ENCODE measurements at regions not wholly inside any gene's neighbourhood (a gene's known extent, or its start where the extent isn't known, plus 50 kb on each side); places are given as distances from the start of the nearest gene placed in this dataset.

GRCh38 chr18:2312440-2312839 lies 258.9 kb downstream of the METTL4 start:
- Histone ChIP-seq H3K36me3 (ENCODE audit: control insufficient read depth, insufficient read depth, low read length) (no peaks in the 10 kb centered on the region), H3K9me3 (ENCODE audit: control insufficient read depth, low read length) (no peaks in the 10 kb centered on the region), H3K27ac (ENCODE audit: insufficient read depth, low read depth, low read length, poor library complexity, severe bottlenecking) (no peak overlapping the region), H3K4me3 (ENCODE audit: insufficient read depth, low read depth, low read length) (no peak overlapping the region), H3K27me3 (ENCODE audit: control insufficient read depth, insufficient read depth, low read length, poor library complexity, severe bottlenecking) (no peaks in the 10 kb centered on the region), H3K4me1 (ENCODE audit: control insufficient read depth, insufficient read depth, low read length) (no peaks in the 10 kb centered on the region)
- 90 to 93% methylated on average over 4 of the region's 4 CpGs for WGBS, 2 experiments

GRCh38 chr18:2313332-2313731 lies 258.0 kb downstream of the METTL4 start:
- 95 to 100% methylated on average over 3 of the region's 3 CpGs for WGBS, 2 experiments
- Histone ChIP-seq H3K27ac (ENCODE audit: insufficient read depth, low read depth, low read length, poor library complexity, severe bottlenecking) (no peak overlapping the region), H3K9me3 (ENCODE audit: control insufficient read depth, low read length) (no peaks in the 10 kb centered on the region), H3K4me1 (ENCODE audit: control insufficient read depth, insufficient read depth, low read length) (no peaks in the 10 kb centered on the region), H3K4me3 (ENCODE audit: insufficient read depth, low read depth, low read length) (no peak overlapping the region), H3K27me3 (ENCODE audit: control insufficient read depth, insufficient read depth, low read length, poor library complexity, severe bottlenecking) (no peaks in the 10 kb centered on the region), H3K36me3 (ENCODE audit: control insufficient read depth, insufficient read depth, low read length) (no peaks in the 10 kb centered on the region)

GRCh38 chr18:2316082-2316750 lies 255.1 kb downstream of the METTL4 start:
- WGBS, 2 experiments = 96% methylated on average over 2 of the region's 3 CpGs; no CpG with 5 or more reads in 1 of the 2 experiments
- Histone ChIP-seq H3K27ac (ENCODE audit: insufficient read depth, low read depth, low read length, poor library complexity, severe bottlenecking) (no peak overlapping the region), H3K9me3 (ENCODE audit: control insufficient read depth, low read length) (no peaks in the 10 kb centered on the region), H3K27me3 (ENCODE audit: control insufficient read depth, insufficient read depth, low read length, poor library complexity, severe bottlenecking) (no peaks in the 10 kb centered on the region), H3K4me1 (ENCODE audit: control insufficient read depth, insufficient read depth, low read length) (no peaks in the 10 kb centered on the region), H3K36me3 (ENCODE audit: control insufficient read depth, insufficient read depth, low read length) (no peaks in the 10 kb centered on the region), H3K4me3 (ENCODE audit: insufficient read depth, low read depth, low read length) (no peak overlapping the region)

- Histone ChIP-seq H3K27me3 (ENCODE audit: control insufficient read depth, insufficient read depth, low read length, poor library complexity, severe bottlenecking) (no peaks in the 10 kb centered on the region), H3K36me3 (ENCODE audit: control insufficient read depth, insufficient read depth, low read length) (no peaks in the 10 kb centered on the region), H3K4me1 (ENCODE audit: control insufficient read depth, insufficient read depth, low read length) (no peaks in the 10 kb centered on the region), H3K27ac (ENCODE audit: insufficient read depth, low read depth, low read length, poor library complexity, severe bottlenecking) (no peak overlapping the region), H3K9me3 (ENCODE audit: control insufficient read depth, low read length) (no peaks in the 10 kb centered on the region), H3K4me3 (ENCODE audit: insufficient read depth, low read depth, low read length) (no peak overlapping the region)
- 87 to 95% methylated on average over 3 of the region's 5 CpGs for WGBS, 2 experiments
These were observed 254.3 kb downstream of the METTL4 start for GRCh38 chr18:2316751-2317696.

- Histone ChIP-seq H3K27ac (ENCODE audit: insufficient read depth, low read depth, low read length, poor library complexity, severe bottlenecking) (no peak overlapping the region), H3K9me3 (ENCODE audit: control insufficient read depth, low read length) (no peaks in the 10 kb centered on the region), H3K4me1 (ENCODE audit: control insufficient read depth, insufficient read depth, low read length) (no peaks in the 10 kb centered on the region), H3K36me3 (ENCODE audit: control insufficient read depth, insufficient read depth, low read length) (no peaks in the 10 kb centered on the region), H3K4me3 (ENCODE audit: insufficient read depth, low read depth, low read length) (no peak overlapping the region), H3K27me3 (ENCODE audit: control insufficient read depth, insufficient read depth, low read length, poor library complexity, severe bottlenecking) (no peaks in the 10 kb centered on the region)
These were observed 246.8 kb downstream of the METTL4 start for GRCh38 chr18:2324459-2324858.

GRCh38 chr18:2325308-2325849 lies 245.9 kb downstream of the METTL4 start:
- H3K4me3 ChIP-seq (ENCODE audit: insufficient read depth, low read depth, low read length) = no peak overlapping the region
- no peaks in the 10 kb centered on the region for H3K4me1 ChIP-seq (ENCODE audit: control insufficient read depth, insufficient read depth, low read length)
- no peaks in the 10 kb centered on the region for H3K9me3 ChIP-seq (ENCODE audit: control insufficient read depth, low read length)
- WGBS, 2 experiments = 80 to 86% methylated on average over 4 of the region's 4 CpGs
- H3K27me3 ChIP-seq (ENCODE audit: control insufficient read depth, insufficient read depth, low read length, poor library complexity, severe bottlenecking) = no peaks in the 10 kb centered on the region
- H3K36me3 ChIP-seq (ENCODE audit: control insufficient read depth, insufficient read depth, low read length) = no peaks in the 10 kb centered on the region
- no peak overlapping the region for H3K27ac ChIP-seq (ENCODE audit: insufficient read depth, low read depth, low read length, poor library complexity, severe bottlenecking)

GRCh38 chr18:2325933-2326332 lies 245.4 kb downstream of the METTL4 start:
- Histone ChIP-seq H3K36me3 (ENCODE audit: control insufficient read depth, insufficient read depth, low read length) (no peaks in the 10 kb centered on the region), H3K4me1 (ENCODE audit: control insufficient read depth, insufficient read depth, low read length) (no peaks in the 10 kb centered on the region), H3K4me3 (ENCODE audit: insufficient read depth, low read depth, low read length) (no peak overlapping the region), H3K27ac (ENCODE audit: insufficient read depth, low read depth, low read length, poor library complexity, severe bottlenecking) (no peak overlapping the region), H3K27me3 (ENCODE audit: control insufficient read depth, insufficient read depth, low read length, poor library complexity, severe bottlenecking) (no peaks in the 10 kb centered on the region), H3K9me3 (ENCODE audit: control insufficient read depth, low read length) (no peaks in the 10 kb centered on the region)
- 94 to 97% methylated on average over 1 of the region's 1 CpG for WGBS, 2 experiments

- no peak overlapping the region for H3K4me3 ChIP-seq (ENCODE audit: insufficient read depth, low read depth, low read length)
- H3K4me1 ChIP-seq (ENCODE audit: control insufficient read depth, insufficient read depth, low read length) = no peaks in the 10 kb centered on the region
- no peak overlapping the region for H3K27ac ChIP-seq (ENCODE audit: insufficient read depth, low read depth, low read length, poor library complexity, severe bottlenecking)
- H3K9me3 ChIP-seq (ENCODE audit: control insufficient read depth, low read length) = no peaks in the 10 kb centered on the region
- no peaks in the 10 kb centered on the region for H3K36me3 ChIP-seq (ENCODE audit: control insufficient read depth, insufficient read depth, low read length)
- no peaks in the 10 kb centered on the region for H3K27me3 ChIP-seq (ENCODE audit: control insufficient read depth, insufficient read depth, low read length, poor library complexity, severe bottlenecking)
- WGBS, 2 experiments = 76 to 82% methylated on average over 6 of the region's 6 CpGs
These were observed 244.3 kb downstream of the METTL4 start for GRCh38 chr18:2326999-2327398.

- Histone ChIP-seq H3K9me3 (ENCODE audit: control insufficient read depth, low read length) (no peaks in the 10 kb centered on the region), H3K27ac (ENCODE audit: insufficient read depth, low read depth, low read length, poor library complexity, severe bottlenecking) (no peak overlapping the region), H3K4me1 (ENCODE audit: control insufficient read depth, insufficient read depth, low read length) (no peaks in the 10 kb centered on the region), H3K4me3 (ENCODE audit: insufficient read depth, low read depth, low read length) (no peak overlapping the region), H3K27me3 (ENCODE audit: control insufficient read depth, insufficient read depth, low read length, poor library complexity, severe bottlenecking) (no peaks in the 10 kb centered on the region), H3K36me3 (ENCODE audit: control insufficient read depth, insufficient read depth, low read length) (no peaks in the 10 kb centered on the region)
- 83 to 88% methylated on average over 1 to 2 of the region's 2 CpGs for WGBS, 2 experiments
These were observed 240.5 kb downstream of the METTL4 start for GRCh38 chr18:2330764-2331163.

GRCh38 chr18:2331491-2331890 lies 239.8 kb downstream of the METTL4 start:
- Histone ChIP-seq H3K27ac (ENCODE audit: insufficient read depth, low read depth, low read length, poor library complexity, severe bottlenecking) (no peak overlapping the region), H3K27me3 (ENCODE audit: control insufficient read depth, insufficient read depth, low read length, poor library complexity, severe bottlenecking) (no peaks in the 10 kb centered on the region), H3K36me3 (ENCODE audit: control insufficient read depth, insufficient read depth, low read length) (no peaks in the 10 kb centered on the region), H3K4me1 (ENCODE audit: control insufficient read depth, insufficient read depth, low read length) (no peaks in the 10 kb centered on the region), H3K4me3 (ENCODE audit: insufficient read depth, low read depth, low read length) (no peak overlapping the region), H3K9me3 (ENCODE audit: control insufficient read depth, low read length) (no peaks in the 10 kb centered on the region)
- WGBS, 2 experiments = 76 to 81% methylated on average over 4 of the region's 4 CpGs
